CD14-positive monocyte (primary cell): ENCODE measurements at regions not wholly inside any gene's neighbourhood (a gene's known extent, or its start where the extent isn't known, plus 50 kb on each side); places are given as distances from the start of the nearest gene placed in this dataset.

Experiments used
- DNase-seq, 3 donors: peaks; one replicate each; pipeline ENCODE4 v3.0.0-alpha.2; 2011 to 2022
- H2AFZ ChIP-seq: 2 replicates; pipeline ENCODE4 v1.6.0; 2012; ENCODE audit warnings: mild to moderate bottlenecking, low read depth, low read length, inconsistent platforms; ENCODE audit not compliant: insufficient read depth, poor library complexity, severe bottlenecking
- H3K27ac ChIP-seq, 2 donors: 1 replicate in 1 of 2; 2 replicates in 1 of 2; pipeline ENCODE4 v1.5.1; 2012 to 2013; ENCODE audit warnings: low read length in 2 of 2, control low read depth in 1 of 2, inconsistent platforms in 1 of 2, low read depth in 1 of 2, mild to moderate bottlenecking in 1 of 2
- H3K27me3 ChIP-seq, 2 donors: one replicate each; pipeline versions ENCODE4 v1.6.0 to v1.6.1; 2011 to 2013; ENCODE audit warnings: low read length in 2 of 2; ENCODE audit not compliant: control insufficient read depth in 2 of 2, insufficient read depth in 2 of 2
- H3K36me3 ChIP-seq, 2 donors: replicated peaks in 1 of 2; 1 replicate in 1 of 2; 2 replicates in 1 of 2; pipeline versions ENCODE4 v1.5.1 to v1.6.1; 2012 to 2013; ENCODE audit warnings: low read length in 2 of 2, control low read depth in 1 of 2, inconsistent platforms in 1 of 2, mild to moderate bottlenecking in 1 of 2; ENCODE audit not compliant: insufficient read depth in 2 of 2, control insufficient read depth in 1 of 2
- H3K4me1 ChIP-seq, 2 donors: 1 replicate in 1 of 2; 2 replicates in 1 of 2; pipeline versions ENCODE4 v1.5.1 to v1.6.1; 2012 to 2013; ENCODE audit warnings: low read length in 2 of 2, control low read depth in 1 of 2, inconsistent platforms in 1 of 2, mild to moderate bottlenecking in 1 of 2, moderate library complexity in 1 of 2; ENCODE audit not compliant: insufficient read depth in 2 of 2, control insufficient read depth in 1 of 2
- H3K4me2 ChIP-seq: replicated peaks from 2 replicates; pipeline ENCODE3; 2012; ENCODE audit warnings: low read length, moderate library complexity, mild to moderate bottlenecking; ENCODE audit not compliant: poor library complexity, severe bottlenecking; ENCODE audit errors: extremely low read depth
- H3K4me3 ChIP-seq, 3 experiments: fragments of 200-600 bp in 1 of 3; sonication (generic) in 1 of 3; replicated peaks in 1 of 3; 1 replicate in 2 of 3; 2 replicates in 1 of 3; pipeline ENCODE4 v1.5.1; 2011 to 2013; ENCODE audit warnings: low read length in 3 of 3, mild to moderate bottlenecking in 3 of 3, control low read depth in 2 of 3, low read depth in 2 of 3, inconsistent platforms in 1 of 3, moderate library complexity in 1 of 3
- H3K79me2 ChIP-seq: 2 replicates; pipeline ENCODE4 v1.6.0; 2012; ENCODE audit warnings: mild to moderate bottlenecking, control low read depth, inconsistent platforms, low read length, moderate library complexity; ENCODE audit not compliant: insufficient read depth
- H3K9ac ChIP-seq: 2 replicates; pipeline ENCODE4 v1.6.0; 2017; ENCODE audit warnings: low read length, mild to moderate bottlenecking; ENCODE audit not compliant: insufficient read depth, poor library complexity, severe bottlenecking
- H3K9me3 ChIP-seq, 2 donors: replicated peaks in 1 of 2; 1 replicate in 1 of 2; 2 replicates in 1 of 2; pipeline versions ENCODE4 v1.5.1 to v1.6.1; 2012 to 2013; ENCODE audit warnings: low read length in 2 of 2, control low read depth in 1 of 2; ENCODE audit not compliant: control insufficient read depth in 1 of 2, insufficient read depth in 1 of 2
- H4K20me1 ChIP-seq: 2 replicates; pipeline ENCODE4 v1.6.0; 2012; ENCODE audit warnings: mild to moderate bottlenecking, low read length, control low read depth, moderate library complexity; ENCODE audit not compliant: insufficient read depth
- H3K27ac Mint-ChIP-seq, 7 donors: one replicate each; pipeline ENCODE4 v1.8.0; 2020; ENCODE audit warnings: mild to moderate bottlenecking in 7 of 7, mixed read lengths in 7 of 7, moderate library complexity in 6 of 7, inconsistent platforms in 2 of 7
- H3K27me3 Mint-ChIP-seq, 3 donors: one replicate each; pipeline ENCODE4 v1.8.0; 2021 to 2022; ENCODE audit warnings: low read depth in 3 of 3, mild to moderate bottlenecking in 3 of 3, mixed read lengths in 3 of 3, moderate library complexity in 3 of 3, inconsistent platforms in 1 of 3
- H3K36me3 Mint-ChIP-seq, 2 donors: one replicate each; pipeline ENCODE4 v1.8.0; 2020; ENCODE audit warnings: mixed read lengths in 2 of 2, inconsistent platforms in 1 of 2, mild to moderate bottlenecking in 1 of 2
- H3K4me1 Mint-ChIP-seq: one replicate; pipeline ENCODE4 v1.8.0; 2020; ENCODE audit warnings: mild to moderate bottlenecking, mixed read lengths
- H3K4me3 Mint-ChIP-seq, 2 donors: one replicate each; pipeline ENCODE4 v1.8.0; 2020; ENCODE audit warnings: mild to moderate bottlenecking in 2 of 2, mixed read lengths in 2 of 2, moderate library complexity in 1 of 2
- H3K9me3 Mint-ChIP-seq, 7 donors: one replicate each; pipeline ENCODE4 v1.8.0; 2020 to 2022; ENCODE audit warnings: mixed read lengths in 7 of 7, mild to moderate bottlenecking in 6 of 7, moderate library complexity in 6 of 7, inconsistent platforms in 2 of 7
- WGBS: methylation state at CpG from one replicate; pipeline ENCODE4 v1.1.5; 2013; ENCODE audit warnings: missing lambda C conversion rate; ENCODE audit not compliant: insufficient coverage; 5-methylcytosine and 5-hydroxymethylcytosine counted together
- intact Hi-C, 2 donors: fragments of 100-400 bp; cut with micrococcal nuclease; formaldehyde crosslinking; loops; one replicate each; pipeline versions ENCODE4 v1.15.0 to v1.15.1; 2023
- TF ChIP-seq, protein P1 (sequence below): fragments of 200-600 bp; IDR thresholded peaks from one replicate; pipeline ENCODE4 v1.8.0; 2022; ENCODE audit warnings: antibody characterized with exemption, mild to moderate bottlenecking

DNA sequence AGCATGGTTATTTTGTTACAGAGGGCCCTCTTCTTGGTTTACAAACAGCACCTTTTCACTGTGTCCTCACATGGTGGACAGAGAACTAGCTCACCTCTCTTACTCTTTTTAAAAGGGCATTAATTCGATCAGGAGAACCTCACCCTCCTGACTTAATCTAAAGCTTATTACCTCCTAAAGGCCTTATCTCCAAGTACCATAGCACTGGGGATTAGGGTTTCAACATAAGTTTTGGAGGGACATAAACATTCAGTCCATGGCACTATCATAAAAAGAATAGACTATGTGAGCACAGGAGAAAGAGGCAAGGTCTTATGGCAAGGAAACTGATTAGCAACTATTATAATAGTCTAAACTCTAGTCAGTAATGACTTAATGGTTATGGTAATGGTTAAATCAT lies 736.2 kb upstream of the ADGRB3 start:
- Histone ChIP-seq H3K4me1 (peaks cover 0 to 6% of the 10 kb centered on the region in 2 donors), H3K36me3 (no peaks in the 10 kb centered on the region), H3K9ac (no peak overlapping the region), H3K79me2 (no peaks in the 10 kb centered on the region), H3K4me3 (no peak overlapping the region), H3K27me3 (no peaks in the 10 kb centered on the region), H3K9me3 (peaks cover 4 to 6% of the 10 kb centered on the region in 2 donors), H3K4me2 (no peak overlapping the region), H3K27ac (no peak overlapping the region), H4K20me1 (no peaks in the 10 kb centered on the region), H2AFZ (no peak overlapping the region)
- no peak for DNase-seq
- Mint-ChIP-seq H3K4me3 (no peak overlapping the region), H3K27ac (no peak overlapping the region), H3K27me3 (peaks cover 0 to 3% (median 0%) of the 10 kb centered on the region in 3 donors), H3K36me3 (no peaks in the 10 kb centered on the region), H3K9me3 (peaks cover 2 to 18% (median 8%) of the 10 kb centered on the region in 7 donors), H3K4me1 (peaks cover 14% of the 10 kb centered on the region)
- intact Hi-C loops, result no loop called here
- TF ChIP-seq, protein P1, sequence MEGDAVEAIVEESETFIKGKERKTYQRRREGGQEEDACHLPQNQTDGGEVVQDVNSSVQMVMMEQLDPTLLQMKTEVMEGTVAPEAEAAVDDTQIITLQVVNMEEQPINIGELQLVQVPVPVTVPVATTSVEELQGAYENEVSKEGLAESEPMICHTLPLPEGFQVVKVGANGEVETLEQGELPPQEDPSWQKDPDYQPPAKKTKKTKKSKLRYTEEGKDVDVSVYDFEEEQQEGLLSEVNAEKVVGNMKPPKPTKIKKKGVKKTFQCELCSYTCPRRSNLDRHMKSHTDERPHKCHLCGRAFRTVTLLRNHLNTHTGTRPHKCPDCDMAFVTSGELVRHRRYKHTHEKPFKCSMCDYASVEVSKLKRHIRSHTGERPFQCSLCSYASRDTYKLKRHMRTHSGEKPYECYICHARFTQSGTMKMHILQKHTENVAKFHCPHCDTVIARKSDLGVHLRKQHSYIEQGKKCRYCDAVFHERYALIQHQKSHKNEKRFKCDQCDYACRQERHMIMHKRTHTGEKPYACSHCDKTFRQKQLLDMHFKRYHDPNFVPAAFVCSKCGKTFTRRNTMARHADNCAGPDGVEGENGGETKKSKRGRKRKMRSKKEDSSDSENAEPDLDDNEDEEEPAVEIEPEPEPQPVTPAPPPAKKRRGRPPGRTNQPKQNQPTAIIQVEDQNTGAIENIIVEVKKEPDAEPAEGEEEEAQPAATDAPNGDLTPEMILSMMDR, result no peak
- WGBS, result no CpG with 5 or more reads among the region's 1 CpG

DNA sequence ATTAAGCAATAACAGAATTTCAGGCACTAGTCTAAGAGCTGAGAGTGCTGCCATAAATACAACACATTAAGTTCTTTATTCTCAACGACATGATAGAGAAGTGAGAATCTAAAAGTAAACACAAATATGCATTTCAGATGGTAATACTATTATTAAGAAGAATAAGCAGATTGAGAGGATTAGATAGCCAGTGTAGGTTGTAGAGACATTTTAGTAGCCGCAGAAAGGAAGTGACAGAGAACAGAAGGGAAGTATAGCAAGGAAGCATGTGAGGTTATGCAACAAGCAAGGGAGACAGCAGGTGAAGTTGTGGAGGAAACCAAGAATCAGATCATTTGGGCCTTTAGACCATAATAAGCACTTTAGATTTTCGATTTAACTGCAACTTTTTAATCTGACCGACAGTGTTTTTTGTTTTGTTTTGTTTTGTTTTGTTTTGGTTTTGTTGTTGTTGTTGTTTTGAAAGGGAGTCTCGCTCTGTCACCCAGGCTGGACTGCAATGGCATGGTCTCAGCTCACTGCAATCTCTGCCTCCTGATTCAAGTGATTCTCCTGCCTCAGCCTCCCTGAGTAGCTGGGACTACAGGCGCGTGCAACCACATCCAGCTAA lies 737.0 kb upstream of the ADGRB3 start:
- peaks cover 4 to 6% of the 10 kb centered on the region in 2 donors for H3K9me3 ChIP-seq
- no peaks in the 10 kb centered on the region for H3K36me3 Mint-ChIP-seq
- TF ChIP-seq, protein P1, result no peak
- peak overlapping the region in 1 of 2 donors; percentile 33 for H3K4me3 Mint-ChIP-seq
- H3K4me1 Mint-ChIP-seq, result peaks cover 14% of the 10 kb centered on the region
- no peak overlapping the region for H2AFZ ChIP-seq
- no peak overlapping the region for H3K27ac ChIP-seq
- no peak for DNase-seq
- H3K79me2 ChIP-seq, result no peaks in the 10 kb centered on the region
- H3K9me3 Mint-ChIP-seq, result peaks cover 2 to 18% (median 8%) of the 10 kb centered on the region in 7 donors
- no peaks in the 10 kb centered on the region for H3K27me3 ChIP-seq
- no peaks in the 10 kb centered on the region for H4K20me1 ChIP-seq
- H3K4me3 ChIP-seq, result no peak overlapping the region
- no peak overlapping the region for H3K9ac ChIP-seq
- peak overlapping the region in 1 of 7 donors; percentile 64 for H3K27ac Mint-ChIP-seq
- H3K4me2 ChIP-seq, result no peak overlapping the region
- H3K36me3 ChIP-seq, result no peaks in the 10 kb centered on the region
- intact Hi-C loops, result no loop called here
- WGBS, result 60% methylated on average over 3 of the region's 7 CpGs
- peaks cover 0 to 6% of the 10 kb centered on the region in 2 donors for H3K4me1 ChIP-seq
- peaks cover 0 to 3% (median 0%) of the 10 kb centered on the region in 3 donors for H3K27me3 Mint-ChIP-seq
